Fibroblast of skin of back (primary cell): ENCODE measurements at regions not wholly inside any gene's neighbourhood (a gene's known extent, or its start where the extent isn't known, plus 50 kb on each side); places are given as distances from the start of the nearest gene placed in this dataset.

ENCODE experiments used
- DNase-seq: peaks from one replicate; pipeline ENCODE4 v3.0.0-alpha.2; 2013

- DNase-seq: peak; percentile 30
Measured at GRCh38 chr12:90023207-90023900, 314.7 kb upstream of the ATP2B1 start.

DNA sequence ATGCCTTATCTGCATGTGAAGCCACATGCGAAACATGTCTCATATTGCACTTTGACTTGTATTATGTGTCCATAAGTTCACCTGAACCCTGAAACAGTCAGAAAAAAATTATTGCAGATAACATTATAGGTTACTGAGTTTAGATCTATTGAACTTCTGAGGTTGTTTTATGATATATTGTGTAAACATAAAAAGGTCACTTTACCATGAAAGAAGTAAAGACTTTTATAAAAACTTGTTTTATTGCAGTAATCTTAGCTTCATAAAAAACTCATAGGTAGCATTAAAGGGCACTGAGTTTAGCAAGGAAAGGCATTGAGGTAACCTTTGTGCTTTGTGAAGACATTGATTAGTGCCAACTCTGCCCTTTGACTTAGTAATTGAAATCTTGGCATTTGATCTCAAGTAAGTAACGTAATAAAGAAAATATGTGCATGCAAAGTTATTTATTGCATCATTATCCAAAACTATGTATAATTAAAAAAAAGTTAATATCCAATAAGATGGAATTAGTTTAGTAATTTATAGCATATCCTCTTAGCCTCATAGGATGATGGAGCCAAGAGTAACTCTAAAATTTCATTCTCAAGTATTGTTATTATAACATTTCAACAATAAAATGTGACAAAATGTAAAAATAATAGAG lies 313.3 kb upstream of the ATP2B1 start:
- DNase-seq: no peak

- no peak for DNase-seq
Measured at GRCh38 chr12:90020881-90021280, 312.2 kb upstream of the ATP2B1 start.

DNA sequence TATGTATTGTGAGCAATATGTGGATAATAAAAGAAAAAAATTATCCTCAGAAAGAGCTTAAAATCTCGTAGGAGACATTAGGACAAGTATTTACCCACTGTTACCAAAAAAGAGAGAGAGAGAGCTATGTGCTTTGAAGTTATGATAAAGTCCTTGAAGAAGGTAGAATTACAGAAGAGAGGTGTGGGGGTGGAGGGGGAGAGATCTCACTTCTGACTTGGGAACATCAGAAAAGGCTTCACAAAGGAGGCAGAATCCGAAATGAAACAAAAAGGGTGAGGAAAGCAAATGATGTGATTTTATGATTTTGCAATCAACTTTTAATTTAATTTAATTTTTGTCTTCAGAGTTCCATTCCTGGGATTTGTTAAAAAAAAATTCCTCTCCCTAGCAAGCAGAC lies 311.8 kb upstream of the ATP2B1 start:
- no peak for DNase-seq

- no peak for DNase-seq
Measured at GRCh38 chr12:90020014-90020413, 311.4 kb upstream of the ATP2B1 start.

GRCh38 chr12:90017316-90017715 lies 308.7 kb upstream of the ATP2B1 start:
- DNase-seq: no peak

DNA sequence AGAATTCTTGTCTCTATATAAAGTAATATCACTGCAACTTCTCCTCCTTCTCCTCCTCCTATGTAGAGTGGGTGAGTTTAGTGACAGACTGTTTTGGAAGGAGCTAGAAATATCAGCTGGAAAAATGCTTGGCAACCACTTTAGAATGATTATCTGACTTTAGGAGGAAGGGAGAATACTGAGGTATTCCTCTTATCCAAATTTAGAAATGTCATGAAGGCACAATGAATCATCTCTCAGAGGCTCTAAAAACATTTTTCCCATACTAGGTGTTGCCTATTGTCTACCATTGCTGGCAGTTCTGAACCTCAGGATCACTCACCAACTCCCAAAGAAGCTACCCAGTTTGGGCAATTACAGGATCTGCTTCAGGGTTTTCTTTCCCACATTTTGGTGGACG lies 306.6 kb upstream of the ATP2B1 start:
- DNase-seq: peak; percentile 76

GRCh38 chr12:90013409-90013808 lies 304.8 kb upstream of the ATP2B1 start:
- no peak for DNase-seq

GRCh38 chr12:90010089-90010488 lies 301.5 kb upstream of the ATP2B1 start:
- peak; percentile 47 for DNase-seq

DNA sequence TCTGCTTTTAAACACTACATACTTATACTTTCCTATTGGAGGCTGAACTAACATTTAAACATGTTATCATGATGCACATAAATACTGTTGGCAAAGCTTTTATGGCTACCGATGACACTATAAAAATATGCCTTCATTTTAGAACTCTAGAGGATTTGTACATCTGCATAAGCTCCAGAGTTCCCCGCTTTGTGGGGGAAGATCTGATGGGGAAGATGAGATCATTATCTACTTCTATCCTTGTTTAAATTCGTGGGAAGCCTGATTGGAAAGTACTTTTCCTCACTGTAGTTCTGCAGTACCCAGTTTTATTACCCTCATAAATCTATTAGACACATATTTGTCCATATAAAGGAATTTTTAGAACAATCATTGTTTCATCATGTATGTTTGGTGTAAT lies 299.6 kb upstream of the ATP2B1 start:
- DNase-seq: no peak

- DNase-seq: no peak
Measured at GRCh38 chr12:90004319-90005074, 295.9 kb upstream of the ATP2B1 start.

- DNase-seq: no peak
Measured at GRCh38 chr12:90003688-90004087, 295.1 kb upstream of the ATP2B1 start.

DNA sequence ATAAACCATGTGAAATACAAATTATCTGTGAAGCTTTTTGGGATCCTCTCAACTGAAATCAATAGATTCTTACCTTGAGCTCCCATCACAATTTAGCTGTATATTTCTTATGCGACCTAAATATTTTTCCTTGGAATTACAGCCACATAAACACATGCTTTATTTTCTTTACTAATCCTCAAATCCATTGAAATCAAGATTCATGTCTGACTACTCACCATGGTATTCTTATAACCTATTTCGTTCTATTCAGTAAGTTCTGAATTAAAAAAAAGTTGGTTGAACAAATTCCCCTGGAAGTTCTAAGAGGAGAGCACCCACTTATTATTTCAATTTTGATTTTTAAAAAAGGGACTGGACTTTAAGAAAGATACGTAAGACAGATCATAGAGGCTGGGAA lies 292.1 kb upstream of the ATP2B1 start:
- DNase-seq: no peak

- peak; percentile 87 for DNase-seq
Measured at GRCh38 chr12:89999699-90000505, 291.3 kb upstream of the ATP2B1 start.

- no peak for DNase-seq
Measured at GRCh38 chr12:89995870-89996269, 287.2 kb upstream of the ATP2B1 start.

DNA sequence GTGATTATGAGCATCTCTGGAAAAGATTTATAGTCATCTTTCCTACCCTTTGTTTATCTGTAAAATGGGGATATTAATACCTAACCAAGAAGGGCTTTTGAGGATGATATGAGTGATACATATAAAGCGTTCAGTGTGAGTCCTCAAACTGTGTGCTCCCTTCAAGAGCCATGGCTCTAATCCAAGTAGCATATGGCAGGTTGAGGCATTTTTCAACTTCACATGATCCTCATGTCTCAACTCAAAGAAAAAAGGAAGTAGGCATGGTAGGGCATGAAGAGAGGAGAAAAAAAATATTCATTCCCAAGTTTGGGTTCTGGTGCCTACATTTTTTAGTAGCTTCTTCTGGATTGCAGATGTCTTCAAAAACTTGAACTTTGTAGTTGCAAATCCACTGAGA lies 286.3 kb upstream of the ATP2B1 start:
- DNase-seq: no peak

DNA sequence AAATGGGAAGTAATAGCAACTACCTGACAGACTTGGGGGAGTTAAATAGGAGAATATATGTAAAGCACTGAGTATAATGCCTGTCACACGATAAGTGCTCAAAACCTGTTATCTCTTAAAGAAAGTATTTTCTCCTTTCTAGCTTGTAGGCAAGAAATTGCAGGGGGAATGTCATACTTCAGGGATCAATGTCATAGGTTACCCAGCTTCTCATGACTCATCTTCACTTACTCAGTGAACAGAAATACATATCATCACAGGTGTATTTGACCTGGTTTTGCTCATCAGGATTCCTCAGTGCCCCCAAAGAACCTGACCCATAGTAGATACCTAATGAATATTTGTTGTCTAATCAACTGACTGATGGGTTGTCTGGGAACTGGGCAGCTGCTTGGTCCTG lies 285.0 kb upstream of the ATP2B1 start:
- DNase-seq: no peak

GRCh38 chr12:89992668-89993451 lies 284.2 kb upstream of the ATP2B1 start:
- no peak for DNase-seq

- DNase-seq: no peak
Measured at GRCh38 chr12:89991807-89992590, 283.4 kb upstream of the ATP2B1 start.

DNA sequence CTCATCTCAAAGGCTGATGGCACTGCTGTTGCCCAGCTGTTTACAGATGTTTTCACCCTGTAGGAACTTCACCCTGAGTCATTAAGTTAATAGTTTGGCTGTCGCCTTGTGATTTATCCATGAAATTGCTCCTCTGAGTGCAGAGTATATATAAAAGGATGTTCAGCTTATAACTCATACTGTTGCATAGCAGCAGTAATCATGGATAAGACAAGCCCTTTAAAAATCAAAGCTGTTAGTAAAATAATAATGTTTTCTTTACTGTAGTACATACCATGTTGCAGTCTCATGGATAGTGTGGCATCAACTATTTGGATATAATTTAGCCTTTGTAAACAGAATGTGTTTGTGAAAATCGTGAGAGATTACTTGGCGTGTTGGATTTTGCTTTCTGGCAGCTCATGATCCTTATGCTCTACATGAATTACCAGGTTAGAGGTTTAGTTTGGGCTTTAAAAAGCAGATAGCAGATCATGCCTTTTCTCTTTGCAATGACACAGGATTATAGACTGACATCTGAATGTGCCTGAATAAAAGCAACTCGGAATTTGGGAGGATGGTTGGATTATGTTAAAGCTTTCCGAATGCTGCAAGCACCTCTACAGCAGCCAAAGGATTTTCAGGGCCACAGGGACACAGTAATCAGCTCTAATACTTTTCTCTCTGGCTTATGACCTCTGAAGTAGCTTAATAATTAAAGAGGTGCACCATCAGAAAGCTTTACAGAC lies 279.7 kb upstream of the ATP2B1 start:
- peak; percentile 17 for DNase-seq

GRCh38 chr12:89985935-89986334 lies 277.3 kb upstream of the ATP2B1 start:
- DNase-seq: no peak
